IMR-90 (cell line): ENCODE measurements at regions not wholly inside any gene's neighbourhood (a gene's known extent, or its start where the extent isn't known, plus 50 kb on each side); places are given as distances from the start of the nearest gene placed in this dataset.

Experiments
- CEBPB ChIP-seq: IDR thresholded peaks from 2 replicates; pipeline ENCODE4 v1.6.1; 2012; ENCODE audit warnings: low read depth, low read length, improper control_type of control experiment
- CHD1 ChIP-seq: IDR thresholded peaks from 2 replicates; pipeline ENCODE4 v1.6.1; 2012; ENCODE audit warnings: low read depth, low read length, improper control_type of control experiment
- MXI1 ChIP-seq: IDR thresholded peaks from 2 replicates; pipeline ENCODE4 v1.6.1; 2012; ENCODE audit warnings: low read depth, mild to moderate bottlenecking, low read length, moderate library complexity, borderline replicate concordance
- POLR2A ChIP-seq: IDR thresholded peaks from 2 replicates; pipeline ENCODE4 v1.6.1; 2012; ENCODE audit warnings: mild to moderate bottlenecking, low read depth, low read length
- RAD21 ChIP-seq: IDR thresholded peaks from 2 replicates; pipeline ENCODE4 v1.6.1; 2012; ENCODE audit warnings: low read length, improper control_type of control experiment
- RFX5 ChIP-seq: IDR thresholded peaks from 2 replicates; pipeline ENCODE4 v1.8.0; 2012; ENCODE audit warnings: low read depth, mild to moderate bottlenecking, low read length, moderate library complexity
- TF ChIP-seq, protein P1 (sequence below): conservative IDR thresholded peaks from 2 replicates; pipeline ENCODE4 v1.5.1; 2012; ENCODE audit warnings: mild to moderate bottlenecking, low read depth, low read length, improper control_type of control experiment

DNA sequence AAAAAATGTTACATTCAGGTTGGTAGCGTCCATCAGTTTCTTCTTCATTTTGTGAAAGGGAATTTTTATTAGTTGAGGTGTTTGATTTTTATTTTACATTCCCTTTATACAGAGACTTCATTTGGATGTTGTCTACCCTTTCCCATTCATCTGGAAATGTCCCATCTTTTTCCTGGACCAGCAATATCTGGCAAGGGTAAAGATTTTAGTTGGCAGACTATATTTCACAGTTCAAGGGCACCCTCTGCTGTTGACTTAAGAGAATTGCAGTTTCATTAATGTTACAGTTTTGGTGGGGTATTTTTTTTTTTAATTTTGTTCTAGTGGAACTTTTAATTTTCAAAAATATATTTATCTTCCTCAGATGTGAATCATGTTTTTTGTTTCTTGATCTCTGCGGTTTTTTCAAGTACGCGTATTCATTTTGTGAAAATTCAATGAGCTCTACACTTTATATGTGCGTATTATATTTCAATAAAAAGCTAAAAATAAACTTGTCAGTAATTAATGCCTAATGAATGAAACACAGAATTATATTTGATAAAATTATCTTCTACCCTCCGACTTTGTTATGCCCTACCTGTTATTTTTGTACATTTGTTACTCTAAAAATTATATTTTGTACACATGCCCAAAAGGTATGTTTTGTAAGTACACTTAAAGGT is 97.9 kb upstream of the KLF14 start:
- TF ChIP-seq CEBPB: no peak
- peak; percentile 76 for TF ChIP-seq RAD21
- TF ChIP-seq POLR2A: no peak
- TF ChIP-seq MXI1: no peak
- TF ChIP-seq, protein P1, sequence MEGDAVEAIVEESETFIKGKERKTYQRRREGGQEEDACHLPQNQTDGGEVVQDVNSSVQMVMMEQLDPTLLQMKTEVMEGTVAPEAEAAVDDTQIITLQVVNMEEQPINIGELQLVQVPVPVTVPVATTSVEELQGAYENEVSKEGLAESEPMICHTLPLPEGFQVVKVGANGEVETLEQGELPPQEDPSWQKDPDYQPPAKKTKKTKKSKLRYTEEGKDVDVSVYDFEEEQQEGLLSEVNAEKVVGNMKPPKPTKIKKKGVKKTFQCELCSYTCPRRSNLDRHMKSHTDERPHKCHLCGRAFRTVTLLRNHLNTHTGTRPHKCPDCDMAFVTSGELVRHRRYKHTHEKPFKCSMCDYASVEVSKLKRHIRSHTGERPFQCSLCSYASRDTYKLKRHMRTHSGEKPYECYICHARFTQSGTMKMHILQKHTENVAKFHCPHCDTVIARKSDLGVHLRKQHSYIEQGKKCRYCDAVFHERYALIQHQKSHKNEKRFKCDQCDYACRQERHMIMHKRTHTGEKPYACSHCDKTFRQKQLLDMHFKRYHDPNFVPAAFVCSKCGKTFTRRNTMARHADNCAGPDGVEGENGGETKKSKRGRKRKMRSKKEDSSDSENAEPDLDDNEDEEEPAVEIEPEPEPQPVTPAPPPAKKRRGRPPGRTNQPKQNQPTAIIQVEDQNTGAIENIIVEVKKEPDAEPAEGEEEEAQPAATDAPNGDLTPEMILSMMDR: peak; percentile 81
- no peak for TF ChIP-seq CHD1
- no peak for TF ChIP-seq RFX5
